ENCODE measurements at regions not wholly inside any gene's neighbourhood (a gene's known extent, or its start where the extent isn't known, plus 50 kb on each side); places are given as distances from the start of the nearest gene placed in this dataset.
"Not testable (repeated sequence)": the region's sequence is repeated elsewhere in the genome, so short reads cannot be mapped to it uniquely, and the experiment has no call there.

DNA sequence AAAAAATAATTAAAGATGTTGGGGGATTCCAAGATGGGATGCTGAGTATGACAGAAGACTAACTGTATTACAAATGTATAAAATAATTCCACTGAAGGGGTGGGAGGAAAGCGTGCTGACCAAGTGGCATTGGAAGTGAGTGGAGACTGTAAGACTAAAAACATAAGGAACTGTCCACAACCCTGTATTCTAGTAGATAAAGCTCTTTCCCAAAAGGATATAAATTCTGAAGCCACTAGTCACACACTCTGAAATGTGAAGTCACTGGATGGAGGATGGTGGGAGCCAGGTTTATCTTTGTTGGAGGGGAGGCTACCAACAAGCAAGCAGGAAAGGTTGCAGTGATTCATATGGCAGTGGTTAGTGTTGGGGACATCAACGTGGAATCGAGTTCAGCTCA lies 182.8 kb upstream of the PLGLB2 start:
- ATAC-seq; DNase-seq; intact Hi-C loops (cut with micrococcal nuclease): not testable (repeated sequence)

- DNase-seq; intact Hi-C loops (cut with micrococcal nuclease); ATAC-seq: not testable (repeated sequence)
Measured at GRCh38 chr2:87566531-87566930, 181.4 kb upstream of the PLGLB2 start.

- DNase-seq; intact Hi-C loops (cut with micrococcal nuclease); ATAC-seq: not testable (repeated sequence)
Measured at GRCh38 chr2:87567093-87567492, 180.8 kb upstream of the PLGLB2 start.

GRCh38 chr2:87567912-87568311 lies 180.0 kb upstream of the PLGLB2 start:
- intact Hi-C loops (cut with micrococcal nuclease); DNase-seq; ATAC-seq: not testable (repeated sequence)

- not testable (repeated sequence) for ATAC-seq
Measured at GRCh38 chr2:87568554-87569278, 179.2 kb upstream of the PLGLB2 start.

DNA sequence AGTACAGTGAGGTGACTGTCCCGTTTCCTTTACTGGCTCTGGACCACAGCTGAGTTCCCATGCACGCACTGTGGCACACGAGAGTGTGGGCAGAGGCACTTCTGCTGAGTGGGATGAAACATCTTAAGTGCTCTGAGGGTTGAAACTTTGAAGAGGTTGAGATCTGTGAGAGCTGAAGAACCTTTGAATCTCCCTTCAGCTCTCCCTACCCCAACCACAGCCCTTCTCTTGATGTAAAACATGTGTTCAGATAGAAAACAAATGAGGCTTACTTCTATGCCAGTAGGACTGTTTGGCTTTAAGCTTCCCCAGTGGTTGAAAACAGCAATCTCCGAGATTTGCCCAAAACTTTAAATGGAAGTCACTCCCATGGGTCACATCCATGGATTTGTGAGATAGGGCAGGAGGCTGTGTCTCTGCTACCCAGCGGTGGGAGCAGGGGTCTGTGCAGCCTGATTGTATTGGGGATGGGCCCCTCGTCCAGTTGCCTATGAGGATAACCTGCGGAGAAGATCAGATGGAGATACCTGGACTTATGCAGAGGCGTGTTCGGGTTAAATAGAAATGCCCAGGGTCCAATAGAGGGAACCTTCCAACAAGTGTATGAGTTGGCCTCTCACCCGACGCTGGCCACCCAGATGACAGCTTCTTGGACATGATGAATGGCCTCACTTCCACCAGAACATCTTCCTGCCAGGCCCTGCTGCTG lies 178.0 kb upstream of the PLGLB2 start:
- intact Hi-C loops (cut with micrococcal nuclease); DNase-seq; ATAC-seq: not testable (repeated sequence)

More at GRCh38 chr2:87568554-87569278, 179.2 kb upstream of the PLGLB2 start:
- DNase-seq; intact Hi-C loops (cut with micrococcal nuclease): not testable (repeated sequence)

DNA sequence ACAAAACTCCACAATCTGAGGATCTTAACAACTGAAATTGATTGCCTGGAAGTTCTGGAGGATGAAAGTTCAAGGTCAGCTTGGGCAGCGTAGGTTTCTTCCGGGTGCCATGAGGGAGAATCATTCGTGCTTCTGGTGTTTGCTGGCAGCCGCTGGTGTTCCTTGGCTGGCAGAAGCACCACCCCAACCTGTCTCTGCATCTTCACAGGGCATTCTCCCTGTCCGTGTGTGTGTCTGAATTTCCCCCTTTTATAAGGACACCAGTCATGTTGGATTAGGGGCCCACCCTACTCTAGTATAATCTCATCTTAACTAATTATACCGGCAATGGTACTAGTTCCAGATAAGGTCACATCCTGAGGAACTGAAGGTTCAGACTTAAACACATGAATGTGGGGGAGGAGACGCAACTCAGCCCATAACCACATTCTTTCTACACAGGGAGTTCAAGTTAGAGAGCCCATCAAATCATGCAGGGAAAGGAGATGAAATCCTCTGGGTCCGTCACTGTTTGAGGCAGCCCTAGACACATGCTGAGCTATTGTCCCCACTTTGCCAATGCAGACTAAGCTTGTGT lies 175.9 kb upstream of the PLGLB2 start:
- intact Hi-C loops (cut with micrococcal nuclease); DNase-seq; ATAC-seq: not testable (repeated sequence)

DNA sequence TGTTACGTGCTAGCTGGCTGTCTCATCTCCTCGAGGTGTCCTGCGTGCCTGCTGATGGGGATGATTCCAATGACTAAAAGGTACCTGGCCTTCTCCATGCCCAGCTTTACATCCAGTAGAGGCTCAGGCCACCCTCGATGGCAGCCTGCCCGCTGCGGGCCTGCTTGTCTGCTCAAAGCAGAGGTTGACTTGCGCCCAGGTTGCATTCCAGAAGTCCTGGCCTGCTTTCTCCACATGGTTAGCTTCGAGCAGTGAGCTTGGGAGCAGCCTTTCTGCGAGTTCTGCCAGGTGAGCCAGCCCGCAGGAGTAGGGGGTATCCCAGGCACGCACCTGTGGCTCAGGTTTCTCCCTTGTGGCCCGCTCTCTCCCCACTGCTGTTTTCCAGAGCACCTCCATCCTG lies 175.0 kb upstream of the PLGLB2 start:
- ATAC-seq; intact Hi-C loops (cut with micrococcal nuclease): not testable (repeated sequence)
- peak; percentile 28 for DNase-seq

DNA sequence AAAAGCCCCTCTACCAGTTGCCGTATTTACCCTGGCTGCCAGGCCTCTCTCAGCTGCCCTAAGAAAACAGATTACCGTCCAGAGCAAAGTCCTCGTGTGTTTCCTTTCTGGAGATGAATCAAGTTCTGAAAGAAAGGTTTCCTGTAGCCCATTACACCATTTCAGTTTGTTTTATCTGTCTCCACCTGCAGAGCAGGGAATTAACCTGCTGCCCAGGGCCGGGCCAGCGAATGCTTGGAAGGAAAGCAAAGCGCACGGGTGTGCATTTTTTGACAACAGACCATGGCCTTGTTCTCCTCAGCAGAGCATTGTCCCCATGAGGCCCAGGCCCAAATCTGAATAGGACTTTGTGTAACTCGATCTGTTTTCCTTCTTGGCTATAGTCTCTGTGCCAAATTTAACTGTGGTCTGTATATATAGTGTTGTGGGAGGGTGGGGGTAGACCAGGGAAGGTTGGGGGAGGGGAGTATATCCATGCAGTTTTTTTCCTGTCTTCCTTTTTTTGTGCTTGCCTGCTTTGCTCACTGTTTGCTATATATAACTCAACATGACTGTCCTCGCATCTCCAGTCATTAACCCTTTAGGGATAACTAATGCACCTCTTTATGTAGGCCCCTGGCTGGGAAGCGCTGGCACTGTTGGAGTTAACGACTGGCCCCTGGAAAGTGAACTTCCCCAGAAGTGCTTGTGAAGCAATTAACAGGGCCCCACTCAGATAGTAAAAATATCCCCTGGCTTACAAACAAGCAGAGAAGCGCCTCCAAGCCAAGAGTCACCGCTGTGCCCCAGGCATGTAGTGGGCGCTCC lies 174.3 kb upstream of the PLGLB2 start:
- ATAC-seq (peak; percentile 82), DNase-seq (peak; percentile 28)
- intact Hi-C loops (cut with micrococcal nuclease) = not testable (repeated sequence)

- intact Hi-C loops (cut with micrococcal nuclease); DNase-seq: not testable (repeated sequence)
- peak; percentile 23 for ATAC-seq
Measured at GRCh38 chr2:87574193-87575119, 173.4 kb upstream of the PLGLB2 start.

DNA sequence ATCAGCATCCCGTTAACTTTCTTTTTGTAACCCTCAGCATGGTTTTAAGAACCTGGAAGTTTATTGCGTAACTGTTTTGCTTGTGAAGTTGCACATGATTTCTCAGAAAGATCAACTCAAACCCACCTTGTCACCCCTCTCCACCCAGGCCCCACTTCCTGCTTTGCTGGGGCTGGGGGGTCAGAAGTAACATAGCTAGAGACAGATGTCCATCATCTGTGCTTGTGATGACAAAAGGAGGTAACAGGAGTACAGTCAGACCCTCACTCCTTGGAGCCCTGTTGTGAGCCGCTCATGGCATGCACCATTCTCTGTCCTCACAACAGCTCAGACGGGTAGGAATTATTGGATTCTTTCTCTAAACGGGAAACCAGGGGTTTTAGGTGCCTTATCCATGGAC lies 172.7 kb upstream of the PLGLB2 start:
- DNase-seq; ATAC-seq; intact Hi-C loops (cut with micrococcal nuclease): not testable (repeated sequence)

DNA sequence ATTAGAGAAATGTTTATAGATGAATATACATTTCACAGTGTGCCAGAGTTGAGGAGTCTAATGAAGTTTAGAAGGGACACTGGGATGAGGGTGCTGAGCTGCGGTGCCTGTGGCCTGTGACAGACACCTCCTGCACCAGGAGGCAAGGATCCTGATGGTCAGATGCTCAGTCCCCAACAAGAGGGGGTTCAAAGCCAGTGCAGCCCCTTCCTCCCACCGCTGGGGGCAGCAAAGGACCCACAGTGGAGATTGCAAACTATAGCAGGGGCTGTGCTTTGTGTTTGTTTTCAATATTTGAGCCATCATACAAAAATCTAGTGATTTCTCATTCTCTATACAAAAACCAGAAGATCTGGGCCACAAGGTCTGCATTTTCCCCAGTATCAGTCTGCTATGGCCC lies 170.5 kb upstream of the PLGLB2 start:
- DNase-seq; intact Hi-C loops (cut with micrococcal nuclease); ATAC-seq: not testable (repeated sequence)

DNA sequence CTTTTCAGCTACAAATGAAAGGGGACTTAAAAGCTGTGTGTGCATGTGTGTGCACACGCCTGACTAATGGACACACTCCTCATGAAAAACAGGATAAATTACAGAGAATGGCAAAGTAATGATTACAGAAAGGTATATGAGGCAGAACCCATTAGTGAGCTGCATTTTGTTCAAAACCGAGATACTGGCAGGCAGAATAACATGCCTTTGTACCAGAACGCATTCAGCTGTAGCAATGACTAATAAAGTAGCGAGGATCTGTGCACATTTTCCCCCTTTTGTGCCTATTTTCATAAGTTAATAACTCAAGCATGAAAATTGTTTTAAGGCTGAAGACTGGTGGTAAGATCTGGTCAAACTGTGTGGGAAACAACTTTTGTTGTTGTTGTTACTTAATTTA lies 165.7 kb upstream of the PLGLB2 start:
- intact Hi-C loops (cut with micrococcal nuclease); DNase-seq: not testable (repeated sequence)
- ATAC-seq = peak; percentile 11

- peak; percentile 8 for ATAC-seq
- intact Hi-C loops (cut with micrococcal nuclease); DNase-seq: not testable (repeated sequence)
Measured at GRCh38 chr2:87582579-87582978, 165.3 kb upstream of the PLGLB2 start.

GRCh38 chr2:87583370-87583769 lies 164.5 kb upstream of the PLGLB2 start:
- intact Hi-C loops (cut with micrococcal nuclease); DNase-seq; ATAC-seq: not testable (repeated sequence)

DNA sequence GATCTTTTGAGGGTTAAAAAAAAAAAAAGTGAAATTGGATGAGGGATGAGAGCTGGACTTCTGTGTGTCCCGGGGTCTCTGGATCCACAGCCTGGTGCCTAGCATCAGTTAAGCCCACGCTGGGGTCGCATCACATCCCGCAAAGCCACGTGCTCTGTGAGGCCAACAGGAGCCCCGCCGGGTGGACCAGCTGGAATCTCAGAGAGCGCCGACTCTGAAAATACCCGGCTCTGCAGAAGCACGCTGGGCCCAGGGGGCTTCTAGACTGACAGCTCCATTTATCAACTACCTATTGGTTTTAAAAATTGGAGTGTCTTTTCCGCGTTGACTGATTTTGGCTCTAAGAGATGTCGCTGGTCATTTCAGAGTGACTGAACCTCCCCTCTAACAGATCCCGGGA lies 164.1 kb upstream of the PLGLB2 start:
- intact Hi-C loops (cut with micrococcal nuclease); ATAC-seq; DNase-seq: not testable (repeated sequence)

GRCh38 chr2:87584268-87584906 lies 163.5 kb upstream of the PLGLB2 start:
- intact Hi-C loops (cut with micrococcal nuclease) = not testable (repeated sequence)
- DNase-seq (peak; percentile 51), ATAC-seq (peak; percentile 89)

All from left ventricle myocardium superior (tissue), 1 donor.